AG09319 (cell line): ENCODE measurements at regions not wholly inside any gene's neighbourhood (a gene's known extent, or its start where the extent isn't known, plus 50 kb on each side); places are given as distances from the start of the nearest gene placed in this dataset.
"Not testable (repeated sequence)": the region's sequence is repeated elsewhere in the genome, so short reads cannot be mapped to it uniquely, and the experiment has no call there.

ENCODE experiments used
- DNase-seq: peaks from one replicate; pipeline ENCODE4 v3.0.0-alpha.2; 2010; ENCODE audit warnings: low read depth; ENCODE audit errors: extremely low read depth
- CTCF ChIP-seq: IDR thresholded peaks from 2 replicates; pipeline ENCODE4 v1.5.1; 2011; ENCODE audit warnings: low read depth, mild to moderate bottlenecking, inconsistent platforms, low read length, moderate library complexity

- no peak for DNase-seq
- TF ChIP-seq CTCF, result no peak
Measured at GRCh38 chr4:138591808-138592207, 349.7 kb upstream of the SLC7A11 start.

GRCh38 chr4:138588501-138588900, 346.4 kb upstream of the SLC7A11 start:
- TF ChIP-seq CTCF, result no peak
- no peak for DNase-seq

- no peak for DNase-seq
- TF ChIP-seq CTCF, result no peak
Measured at GRCh38 chr4:138579146-138579545, 337.0 kb upstream of the SLC7A11 start.

- not testable (repeated sequence) for DNase-seq
- peak; percentile 14 for TF ChIP-seq CTCF
Measured at GRCh38 chr4:138577826-138578225, 335.7 kb upstream of the SLC7A11 start.

GRCh38 chr4:138577145-138577544, 335.0 kb upstream of the SLC7A11 start:
- no peak for TF ChIP-seq CTCF
- no peak for DNase-seq

- DNase-seq, result peak; percentile 16
- TF ChIP-seq CTCF, result peak; percentile 48
Measured at GRCh38 chr4:138576684-138577083, 334.5 kb upstream of the SLC7A11 start.

GRCh38 chr4:138573246-138573645, 331.1 kb upstream of the SLC7A11 start:
- no peak for DNase-seq
- TF ChIP-seq CTCF, result no peak

- DNase-seq, result no peak
- TF ChIP-seq CTCF, result no peak
Measured at GRCh38 chr4:138572007-138572406, 329.9 kb upstream of the SLC7A11 start.
